Testis (tissue), 2 donors: ENCODE measurements at regions not wholly inside any gene's neighbourhood (a gene's known extent, or its start where the extent isn't known, plus 50 kb on each side); places are given as distances from the start of the nearest gene placed in this dataset.

Experiments used
- CTCF ChIP-seq, 3 experiments: fragments of 450-650 bp in 2 of 3; fragments of 200-600 bp in 1 of 3; sonication (generic) in 1 of 3; IDR thresholded peaks; one replicate each; pipeline ENCODE4 v1.5.1; 2016 to 2019; ENCODE audit warnings: antibody characterized with exemption in 3 of 3, mild to moderate bottlenecking in 2 of 3, moderate library complexity in 1 of 3
- POLR2A ChIP-seq: fragments of 450-650 bp; IDR thresholded peaks from one replicate; pipeline ENCODE4 v1.6.1; 2017; ENCODE audit warnings: antibody characterized with exemption, mild to moderate bottlenecking, moderate library complexity

- TF ChIP-seq CTCF (IDR thresholded peaks at IDR 0.05) (no peak), POLR2A (no peak)
Observed at GRCh38 chr16:73420244-73420643, 372.3 kb upstream of the ZFHX3 start.
